K562 (cell line): ENCODE measurements at regions not wholly inside any gene's neighbourhood (a gene's known extent, or its start where the extent isn't known, plus 50 kb on each side); places are given as distances from the start of the nearest gene placed in this dataset.

Source experiments
- ATAC-seq: fragments of 200-7000 bp; cut with Tn5 transposase; 3 replicates; pipeline ENCODE4 v1.9.1; 2020; ENCODE audit warnings: moderate library complexity
- BruUV-seq: library from RNA; stranded (reverse); fragments of 400-500 nt; replicated peaks from 2 replicates; lab custom pipeline; 2021; lab: Mats Ljungman, UMichigan
- CTCF ChIA-PET: fragments of 300-600 bp; formaldehyde crosslinking; extraction: SDS; loops from one replicate; lab custom pipeline; 2021; ENCODE audit warnings: low intra/inter-chr PET ratio; lab: Yijun Ruan, JAX
- POLR2A ChIA-PET: fragments of 300-600, 350-650 bp; sonication (Branson Sonifier 250); formaldehyde crosslinking; extraction: SDS; loops from one replicate; lab custom pipeline; 2021; ENCODE audit warnings: antibody characterized with exemption, inconsistent platforms; lab: Yijun Ruan, JAX
- DNase-seq, 4 experiments: peaks; one replicate each; pipeline versions ENCODE4 v3.0.0 to v3.0.0-alpha.2; 2011 to 2018; ENCODE audit warnings: low spot score in 3 of 4, mixed read lengths in 3 of 4; ENCODE audit errors: extremely low read depth in 1 of 4
- FAIRE-seq: peaks from 2 replicates; lab custom pipeline; 2011; peaks lifted over from hg19 to GRCh38; lab: Jason Lieb, UNC
- H2AFZ ChIP-seq: 2 replicates; pipeline ENCODE4 v1.6.0; 2011; ENCODE audit warnings: low read depth, low read length, control low read depth, inconsistent platforms
- H3K27ac ChIP-seq: fragments of 200-600 bp; 3 replicates; pipeline ENCODE4 v1.8.0; 2011; ENCODE audit warnings: low read depth, mild to moderate bottlenecking, control low read depth, inconsistent platforms, low read length, moderate library complexity, mixed read lengths; ENCODE audit errors: extremely low read depth
- H3K27me3 ChIP-seq, 2 experiments: fragments of 300-600 bp in 1 of 2; 2 replicates in 1 of 2; 3 replicates in 1 of 2; pipeline versions ENCODE4 v1.6.0 to v1.8.0; 2011; ENCODE audit warnings: inconsistent platforms in 2 of 2, low read length in 2 of 2, mild to moderate bottlenecking in 1 of 2, mixed read lengths in 1 of 2, moderate library complexity in 1 of 2; ENCODE audit not compliant: control insufficient read depth in 2 of 2, insufficient read depth in 2 of 2
- H3K36me3 ChIP-seq: fragments of 300-600 bp; 3 replicates; pipeline ENCODE4 v1.8.0; 2011; ENCODE audit warnings: mild to moderate bottlenecking, low read length, inconsistent platforms; ENCODE audit not compliant: control insufficient read depth, insufficient read depth
- H3K4me1 ChIP-seq, 2 experiments: fragments of 200-600 bp in 1 of 2; replicated peaks in 1 of 2; 2 replicates in 1 of 2; 3 replicates in 1 of 2; pipeline versions ENCODE4 v1.5.1 to v1.8.0; 2011; ENCODE audit warnings: inconsistent platforms in 2 of 2, low read length in 2 of 2, mild to moderate bottlenecking in 1 of 2, mixed read lengths in 1 of 2, moderate library complexity in 1 of 2; ENCODE audit not compliant: control insufficient read depth in 2 of 2, insufficient read depth in 2 of 2
- H3K4me2 ChIP-seq: 2 replicates; pipeline ENCODE4 v1.6.1; 2011; ENCODE audit warnings: low read length, control low read depth, inconsistent platforms, mixed read lengths; ENCODE audit not compliant: insufficient read depth
- H3K4me3 ChIP-seq: fragments of 200-600 bp; sonication (generic), shearing (Covaris generic); 2 replicates; pipeline ENCODE4 v1.5.1; 2016; ENCODE audit warnings: control low read depth, inconsistent platforms
- H3K79me2 ChIP-seq: fragments of 200-600 bp; 3 replicates; pipeline ENCODE4 v1.8.0; 2011; ENCODE audit warnings: low read length, inconsistent platforms; ENCODE audit not compliant: control insufficient read depth, insufficient read depth
- H3K9ac ChIP-seq, 2 experiments: 2 replicates each; pipeline versions ENCODE4 v1.6.0 to v1.6.1; 2011; ENCODE audit warnings: low read depth in 2 of 2, low read length in 2 of 2, control low read depth in 1 of 2, inconsistent platforms in 1 of 2, mild to moderate bottlenecking in 1 of 2, mixed read lengths in 1 of 2; ENCODE audit not compliant: insufficient read depth in 1 of 2
- H3K9me1 ChIP-seq: one replicate; pipeline ENCODE4 v1.6.0; 2011; ENCODE audit warnings: inconsistent platforms, mild to moderate bottlenecking, low read length, moderate library complexity; ENCODE audit not compliant: control insufficient read depth, insufficient read depth
- H3K9me3 ChIP-seq: replicated peaks from 2 replicates; pipeline ENCODE4 v1.5.1; 2011; ENCODE audit warnings: low read depth, low read length, inconsistent platforms; ENCODE audit not compliant: control insufficient read depth, insufficient read depth
- H4K20me1 ChIP-seq: replicated peaks from 2 replicates; pipeline ENCODE4 v1.6.1; 2011; ENCODE audit warnings: low read length, inconsistent platforms, mixed read lengths; ENCODE audit not compliant: control insufficient read depth, insufficient read depth
- CBFB ChIP-seq: sonication (generic); formaldehyde crosslinking; IDR thresholded peaks from 2 replicates; pipeline ENCODE4 v1.4.0; 2020; ENCODE audit warnings: mild to moderate bottlenecking, missing genetic modification reagents
- CCAR2 ChIP-seq: fragments of 200-400 bp; formaldehyde crosslinking; IDR thresholded peaks from 2 replicates; pipeline ENCODE4 v1.6.1; 2017; ENCODE audit warnings: mild to moderate bottlenecking, low read depth, low read length
- EP300 ChIP-seq: IDR thresholded peaks from 2 replicates; pipeline ENCODE4 v1.6.1; 2012; ENCODE audit warnings: low read length, improper control_type of control experiment
- ETV5 ChIP-seq: sonication (generic); formaldehyde crosslinking; IDR thresholded peaks from 2 replicates; pipeline ENCODE4 v1.4.0; 2020; ENCODE audit warnings: low read depth, mild to moderate bottlenecking, missing genetic modification reagents
- GATAD2A ChIP-seq: fragments of 450-650 bp; IDR thresholded peaks from 2 replicates; pipeline ENCODE4 v1.6.1; 2017
- KDM1A ChIP-seq, 2 experiments: fragments of 450-650 bp; IDR thresholded peaks; 2 replicates each; pipeline ENCODE4 v1.6.1; 2016; ENCODE audit warnings: mild to moderate bottlenecking in 2 of 2
- MEF2D ChIP-seq: conservative IDR thresholded peaks from 2 replicates; pipeline ENCODE4 v1.6.1; 2016; ENCODE audit warnings: low read depth, missing genetic modification characterization, missing compliant biosample characterization
- MTA2 ChIP-seq: fragments of 450-650 bp; IDR thresholded peaks from 2 replicates; pipeline ENCODE4 v1.6.1; 2016; ENCODE audit warnings: low read depth
- RB1 ChIP-seq: fragments of 450-650 bp; IDR thresholded peaks from 2 replicates; pipeline ENCODE4 v1.6.1; 2017; ENCODE audit warnings: low read depth, mild to moderate bottlenecking
- RUNX1 ChIP-seq: sonication (generic); IDR thresholded peaks from 2 replicates; pipeline ENCODE4 v1.6.1; 2016; ENCODE audit warnings: antibody characterized with exemption, low read depth
- SLC30A9 ChIP-seq: fragments of 250-450 bp; sonication (Bioruptor Pico); IDR thresholded peaks from 2 replicates; pipeline ENCODE4 v1.8.0; 2022; ENCODE audit warnings: mild to moderate bottlenecking, moderate library complexity
- SOX6 ChIP-seq: fragments of 450-650 bp; IDR thresholded peaks from 2 replicates; pipeline ENCODE4 v1.6.1; 2014; ENCODE audit warnings: mild to moderate bottlenecking
- U2AF1 ChIP-seq: fragments of 200-400 bp; formaldehyde crosslinking; optimal IDR thresholded peaks from 2 replicates; pipeline ENCODE3; 2017; ENCODE audit warnings: mild to moderate bottlenecking, low read depth, low read length, moderate library complexity
- ZNF263 ChIP-seq: sonication (generic); formaldehyde crosslinking; IDR thresholded peaks from 2 replicates; pipeline ENCODE4 v1.8.0; 2022; ENCODE audit warnings: mild to moderate bottlenecking, missing genetic modification reagents, borderline replicate concordance
- ZNF311 ChIP-seq: fragments of 250-450 bp; sonication (Bioruptor Pico); IDR thresholded peaks from 2 replicates; pipeline ENCODE4 v1.4.0; 2020; ENCODE audit warnings: mild to moderate bottlenecking, moderate library complexity
- ZNF436 ChIP-seq: fragments of 250-450, 450-650 bp; sonication (Bioruptor Pico); formaldehyde crosslinking; IDR thresholded peaks from 2 replicates; pipeline ENCODE4 v1.7.0; 2020; ENCODE audit warnings: mild to moderate bottlenecking
- WGBS: fragments of 100-300 bp; shearing (Covaris generic); methylation state at CpG from one replicate; pipeline ENCODE4 v1.1.6; 2016; ENCODE audit warnings: low coverage, mixed read lengths; ENCODE audit not compliant: insufficient coverage; ENCODE audit errors: missing lambda C conversion rate; 5-methylcytosine and 5-hydroxymethylcytosine counted together
- in situ Hi-C: fragments of 300-500 bp; cut with MboI; formaldehyde crosslinking; loops from 4 replicates; pipeline ENCODE4 v1.15.0; 2018; ENCODE audit warnings: inconsistent platforms, mixed read lengths
- intact Hi-C: fragments of 100-400 bp; cut with micrococcal nuclease; formaldehyde crosslinking; loops from 2 replicates; pipeline ENCODE4 v1.14.2; 2022
- TF ChIP-seq, protein P1 (sequence below): fragments of 450-650 bp; formaldehyde crosslinking; IDR thresholded peaks from 2 replicates; pipeline ENCODE4 v1.4.0; 2020; ENCODE audit warnings: mild to moderate bottlenecking, moderate library complexity
- TF ChIP-seq, protein P2 (sequence below): fragments of 450-650 bp; formaldehyde crosslinking; conservative IDR thresholded peaks from 2 replicates; pipeline ENCODE4 v1.4.0; 2022; ENCODE audit warnings: mild to moderate bottlenecking, missing genetic modification characterization

DNA sequence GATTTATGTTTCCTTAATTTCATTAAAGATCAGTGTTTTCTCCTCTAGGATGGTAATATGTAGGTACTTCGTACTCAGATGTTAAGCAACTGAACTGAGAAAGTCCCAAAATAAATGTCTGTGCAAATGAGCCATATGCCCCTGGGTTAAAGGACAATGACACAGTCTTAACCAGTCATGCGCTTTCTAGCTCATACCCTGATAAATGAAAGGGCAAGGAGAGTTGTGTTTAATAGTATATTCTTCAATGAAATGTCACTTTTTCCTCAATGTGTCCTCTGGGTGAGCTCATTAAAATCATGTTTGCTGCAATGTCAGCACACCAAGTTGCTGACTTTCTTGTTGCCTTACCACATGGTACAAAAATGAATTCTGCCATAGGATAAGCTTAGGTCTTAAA lies 856.3 kb downstream of the TMEM182 start:
- Histone ChIP-seq H3K4me3 (no peak overlapping the region), H4K20me1 (no peaks in the 10 kb centered on the region), H3K4me1 (no peaks in the 10 kb centered on the region)
- ATAC-seq: no peak
- intact Hi-C loops: no loop called here
- TF ChIP-seq EP300: no peak
- no peak for TF ChIP-seq SLC30A9 (CRISPR knock-in tag)
- TF ChIP-seq, protein P1, sequence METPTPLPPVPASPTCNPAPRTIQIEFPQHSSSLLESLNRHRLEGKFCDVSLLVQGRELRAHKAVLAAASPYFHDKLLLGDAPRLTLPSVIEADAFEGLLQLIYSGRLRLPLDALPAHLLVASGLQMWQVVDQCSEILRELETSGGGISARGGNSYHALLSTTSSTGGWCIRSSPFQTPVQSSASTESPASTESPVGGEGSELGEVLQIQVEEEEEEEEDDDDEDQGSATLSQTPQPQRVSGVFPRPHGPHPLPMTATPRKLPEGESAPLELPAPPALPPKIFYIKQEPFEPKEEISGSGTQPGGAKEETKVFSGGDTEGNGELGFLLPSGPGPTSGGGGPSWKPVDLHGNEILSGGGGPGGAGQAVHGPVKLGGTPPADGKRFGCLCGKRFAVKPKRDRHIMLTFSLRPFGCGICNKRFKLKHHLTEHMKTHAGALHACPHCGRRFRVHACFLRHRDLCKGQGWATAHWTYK: no peak
- no peak for TF ChIP-seq KDM1A (IDR thresholded peaks at IDR 0.05)
- no peak for TF ChIP-seq ZNF263 (CRISPR knock-in tag)
- no peak for TF ChIP-seq CCAR2
- TF ChIP-seq, all 486 proteins: peak for 0
- no peak for DNase-seq
- 6% methylated on average over 2 of the region's 2 CpGs for WGBS
- no peaks in the 10 kb centered on the region for H3K9me1 ChIP-seq
- H2AFZ ChIP-seq: no peak overlapping the region
- H3K9ac ChIP-seq: no peak overlapping the region
- no peaks in the 10 kb centered on the region for H3K9me3 ChIP-seq
- CTCF ChIA-PET: no interaction called here
- no peaks in the 10 kb centered on the region for H3K36me3 ChIP-seq
- POLR2A ChIA-PET: no interaction called here
- no peak overlapping the region for H3K4me2 ChIP-seq
- H3K79me2 ChIP-seq: no peaks in the 10 kb centered on the region
- FAIRE-seq: no peak
- no peak overlapping the region for H3K27ac ChIP-seq
- no peaks in the 10 kb centered on the region for H3K27me3 ChIP-seq
- in situ Hi-C loops: no loop called here
- no TSS peak for BruUV-seq

DNA sequence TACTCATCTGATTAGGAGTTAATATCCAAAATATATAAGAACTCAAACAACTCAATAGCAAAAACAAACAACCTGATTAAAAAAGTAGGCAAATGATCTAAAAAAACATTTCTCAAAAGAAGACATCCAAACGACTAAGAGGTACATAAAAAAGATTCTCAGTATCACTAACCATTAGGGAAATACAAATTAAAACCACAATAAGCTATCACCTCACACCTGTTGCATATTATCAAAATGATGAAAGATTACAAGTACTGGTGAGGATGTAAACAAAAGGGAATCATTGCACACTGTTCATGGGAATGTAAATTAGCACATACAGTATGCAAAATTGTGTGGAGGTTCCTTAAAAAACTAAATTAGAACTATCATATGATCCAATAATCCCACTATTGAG lies 865.5 kb downstream of the TMEM182 start:
- Histone ChIP-seq H3K4me1 (no peaks in the 10 kb centered on the region), H3K27ac (no peak overlapping the region), H4K20me1 (no peaks in the 10 kb centered on the region), H2AFZ (no peak overlapping the region), H3K4me2 (no peak overlapping the region), H3K27me3 (no peaks in the 10 kb centered on the region), H3K36me3 (no peaks in the 10 kb centered on the region), H3K9me3 (no peaks in the 10 kb centered on the region; the same call in 1 of the 2 replicates), H3K9me1 (no peaks in the 10 kb centered on the region), H3K9ac (no peak overlapping the region), H3K79me2 (no peaks in the 10 kb centered on the region), H3K4me3 (no peak overlapping the region)
- FAIRE-seq: no peak
- intact Hi-C loops: no loop called here
- 0% methylated on average over 1 of the region's 1 CpG for WGBS
- ChIA-PET POLR2A (no interaction called here), CTCF (no interaction called here)
- in situ Hi-C loops: no loop called here
- no TSS peak for BruUV-seq
- ATAC-seq: no peak
- no peak for DNase-seq
- no peak for TF ChIP-seq RB1
- no peak for TF ChIP-seq ZNF311 (CRISPR knock-in tag)
- TF ChIP-seq RUNX1: no peak
- TF ChIP-seq SOX6: no peak
- TF ChIP-seq GATAD2A: no peak
- TF ChIP-seq MEF2D (tag): no peak
- no peak for TF ChIP-seq ZNF436 (CRISPR knock-in tag)
- TF ChIP-seq CBFB (CRISPR knock-in tag): no peak
- no peak for TF ChIP-seq MTA2
- TF ChIP-seq U2AF1: no peak
- TF ChIP-seq, protein P2, sequence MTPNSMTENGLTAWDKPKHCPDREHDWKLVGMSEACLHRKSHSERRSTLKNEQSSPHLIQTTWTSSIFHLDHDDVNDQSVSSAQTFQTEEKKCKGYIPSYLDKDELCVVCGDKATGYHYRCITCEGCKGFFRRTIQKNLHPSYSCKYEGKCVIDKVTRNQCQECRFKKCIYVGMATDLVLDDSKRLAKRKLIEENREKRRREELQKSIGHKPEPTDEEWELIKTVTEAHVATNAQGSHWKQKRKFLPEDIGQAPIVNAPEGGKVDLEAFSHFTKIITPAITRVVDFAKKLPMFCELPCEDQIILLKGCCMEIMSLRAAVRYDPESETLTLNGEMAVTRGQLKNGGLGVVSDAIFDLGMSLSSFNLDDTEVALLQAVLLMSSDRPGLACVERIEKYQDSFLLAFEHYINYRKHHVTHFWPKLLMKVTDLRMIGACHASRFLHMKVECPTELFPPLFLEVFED (CRISPR knock-in tag): no peak
- TF ChIP-seq ETV5 (CRISPR knock-in tag): no peak
